Nephron progenitor cell (in vitro differentiated cells): ENCODE measurements at regions not wholly inside any gene's neighbourhood (a gene's known extent, or its start where the extent isn't known, plus 50 kb on each side); places are given as distances from the start of the nearest gene placed in this dataset.

Experiments used
- DNase-seq: peaks from one replicate; pipeline ENCODE4 v3.0.0; 2021
- H3K27ac Mint-ChIP-seq: 2 replicates; pipeline ENCODE4 v1.8.0; 2021; ENCODE audit warnings: mild to moderate bottlenecking, moderate library complexity, mixed read lengths
- H3K27me3 Mint-ChIP-seq: 2 replicates; pipeline ENCODE4 v1.8.0; 2021; ENCODE audit warnings: mild to moderate bottlenecking, low read depth, mixed read lengths; ENCODE audit not compliant: poor library complexity
- H3K36me3 Mint-ChIP-seq: 2 replicates; pipeline ENCODE4 v1.8.0; 2021; ENCODE audit warnings: low read depth, mixed read lengths
- H3K4me1 Mint-ChIP-seq: 2 replicates; pipeline ENCODE4 v1.8.0; 2021; ENCODE audit warnings: mixed read lengths
- H3K4me3 Mint-ChIP-seq: 2 replicates; pipeline ENCODE4 v1.8.0; 2021; ENCODE audit warnings: mild to moderate bottlenecking, moderate library complexity, mixed read lengths
- H3K9me3 Mint-ChIP-seq: 2 replicates; pipeline ENCODE4 v1.8.0; 2021; ENCODE audit warnings: mild to moderate bottlenecking, moderate library complexity, mixed read lengths
- CTCF ChIP-seq: fragments of 200-600 bp; sonication (generic); IDR thresholded peaks from 2 replicates; pipeline ENCODE4 v1.5.0; 2021; ENCODE audit warnings: antibody characterized with exemption

- no peak for TF ChIP-seq CTCF
- peaks cover 15% of the 10 kb centered on the region for H3K36me3 Mint-ChIP-seq
- H3K4me1 Mint-ChIP-seq, result peaks cover 53% of the 10 kb centered on the region
- H3K27me3 Mint-ChIP-seq, result peaks cover 4% of the 10 kb centered on the region
- H3K4me3 Mint-ChIP-seq, result no peak overlapping the region
- no peak overlapping the region for H3K27ac Mint-ChIP-seq
- peaks cover 25% of the 10 kb centered on the region for H3K9me3 Mint-ChIP-seq
- DNase-seq, result no peak
Measured at GRCh38 chr3:31294430-31295149, 238.1 kb upstream of the STT3B start.

- no peak for DNase-seq
- Mint-ChIP-seq H3K36me3 (peaks cover 15% of the 10 kb centered on the region), H3K9me3 (peaks cover 29% of the 10 kb centered on the region), H3K4me3 (no peak overlapping the region), H3K27me3 (peaks cover 9% of the 10 kb centered on the region), H3K4me1 (peaks cover 46% of the 10 kb centered on the region), H3K27ac (no peak overlapping the region)
- TF ChIP-seq CTCF, result no peak
Measured at GRCh38 chr3:31295150-31295765, 237.5 kb upstream of the STT3B start.

GRCh38 chr3:31297726-31298298 is 234.9 kb upstream of the STT3B start:
- peaks cover 32% of the 10 kb centered on the region for H3K9me3 Mint-ChIP-seq
- no peak for TF ChIP-seq CTCF
- peaks cover 15% of the 10 kb centered on the region for H3K36me3 Mint-ChIP-seq
- no peak overlapping the region for H3K27ac Mint-ChIP-seq
- peaks cover 28% of the 10 kb centered on the region for H3K4me1 Mint-ChIP-seq
- peaks cover 9% of the 10 kb centered on the region for H3K27me3 Mint-ChIP-seq
- H3K4me3 Mint-ChIP-seq, result no peak overlapping the region
- no peak for DNase-seq

GRCh38 chr3:31300456-31301443 is 232.0 kb upstream of the STT3B start:
- peaks cover 5% of the 10 kb centered on the region for H3K27me3 Mint-ChIP-seq
- peaks cover 15% of the 10 kb centered on the region for H3K36me3 Mint-ChIP-seq
- peaks cover 5% of the 10 kb centered on the region for H3K4me1 Mint-ChIP-seq
- no peak overlapping the region for H3K4me3 Mint-ChIP-seq
- H3K27ac Mint-ChIP-seq, result no peak overlapping the region
- peaks cover 32% of the 10 kb centered on the region for H3K9me3 Mint-ChIP-seq
- no peak for DNase-seq
- TF ChIP-seq CTCF, result no peak

- peaks cover 5% of the 10 kb centered on the region for H3K4me1 Mint-ChIP-seq
- no peak for DNase-seq
- no peak overlapping the region for H3K4me3 Mint-ChIP-seq
- H3K27me3 Mint-ChIP-seq, result peaks cover 5% of the 10 kb centered on the region
- H3K9me3 Mint-ChIP-seq, result peaks cover 28% of the 10 kb centered on the region
- no peak overlapping the region for H3K27ac Mint-ChIP-seq
- TF ChIP-seq CTCF, result no peak
- H3K36me3 Mint-ChIP-seq, result peaks cover 15% of the 10 kb centered on the region
Measured at GRCh38 chr3:31302343-31302742, 230.4 kb upstream of the STT3B start.
